H1 (cell line): ENCODE measurements at regions not wholly inside any gene's neighbourhood (a gene's known extent, or its start where the extent isn't known, plus 50 kb on each side); places are given as distances from the start of the nearest gene placed in this dataset.

ENCODE experiments used
- CTCF ChIA-PET: fragments of 300-600 bp; sonication (Branson Sonifier 250); formaldehyde crosslinking; loops from one replicate; lab custom pipeline; 2021; ENCODE audit not compliant: partially characterized antibody; lab: Charles Lee
- POLR2A ChIA-PET: fragments of 300-600 bp; sonication (Branson Sonifier 250); formaldehyde crosslinking; loops from one replicate; lab custom pipeline; 2021; ENCODE audit warnings: inconsistent platforms; ENCODE audit not compliant: partially characterized antibody; lab: Charles Lee
- DNase-seq, 2 experiments: peaks; one replicate each; pipeline versions ENCODE4 v3.0.0 to v3.0.0-alpha.2; 2010 to 2022; ENCODE audit warnings: low spot score in 2 of 2, low read depth in 1 of 2, mixed read lengths in 1 of 2
- FAIRE-seq: peaks from 2 replicates; lab custom pipeline; 2011; peaks lifted over from hg19 to GRCh38; lab: Jason Lieb, UNC
- H2AFZ ChIP-seq: 2 replicates; pipeline ENCODE4 v1.8.1; 2012; ENCODE audit warnings: low read length, inconsistent platforms
- H2AK5ac ChIP-seq: 2 replicates; pipeline ENCODE4 v1.6.1; 2013; ENCODE audit warnings: low read depth, low read length
- H2BK120ac ChIP-seq: replicated peaks from 2 replicates; pipeline ENCODE3; 2013; ENCODE audit warnings: low read depth, low read length, inconsistent platforms
- H2BK12ac ChIP-seq: 2 replicates; pipeline ENCODE4 v1.6.1; 2013; ENCODE audit warnings: low read depth, low read length
- H2BK15ac ChIP-seq: 2 replicates; pipeline ENCODE4 v1.6.1; 2013; ENCODE audit warnings: low read length
- H2BK20ac ChIP-seq: 2 replicates; pipeline ENCODE4 v1.6.1; 2013; ENCODE audit warnings: low read length
- H2BK5ac ChIP-seq: 2 replicates; pipeline ENCODE4 v1.6.1; 2013; ENCODE audit warnings: low read depth, low read length
- H3K14ac ChIP-seq: 2 replicates; pipeline ENCODE4 v1.6.1; 2013; ENCODE audit warnings: inconsistent platforms; ENCODE audit not compliant: insufficient read length
- H3K18ac ChIP-seq: 2 replicates; pipeline ENCODE4 v1.6.1; 2013; ENCODE audit warnings: low read length; ENCODE audit errors: extremely low read depth
- H3K23ac ChIP-seq: 2 replicates; pipeline ENCODE4 v1.6.1; 2013; ENCODE audit warnings: inconsistent platforms; ENCODE audit not compliant: insufficient read length
- H3K23me2 ChIP-seq: 2 replicates; pipeline ENCODE4 v1.6.1; 2013; ENCODE audit warnings: low read depth, low read length
- H3K27ac ChIP-seq: 2 replicates; pipeline ENCODE4 v1.6.1; 2011; ENCODE audit warnings: low read depth, low read length, inconsistent platforms
- H3K27me3 ChIP-seq, 4 experiments: replicated peaks in 1 of 4; 1 replicate in 1 of 4; 2 replicates in 3 of 4; pipeline versions ENCODE4 v1.6.1 to v1.8.1; 2011 to 2013; ENCODE audit warnings: low read length in 3 of 4, mild to moderate bottlenecking in 3 of 4, inconsistent platforms in 2 of 4, mixed read lengths in 2 of 4, moderate library complexity in 1 of 4; ENCODE audit not compliant: control insufficient read depth in 3 of 4, insufficient read depth in 3 of 4; ENCODE audit errors: extremely low read depth in 1 of 4
- H3K36me3 ChIP-seq, 4 experiments: 2 replicates each; pipeline versions ENCODE4 v1.6.1 to v1.8.1; 2011 to 2013; ENCODE audit warnings: mild to moderate bottlenecking in 4 of 4, low read length in 3 of 4, moderate library complexity in 2 of 4, control low read depth in 1 of 4, inconsistent platforms in 1 of 4; ENCODE audit not compliant: insufficient read depth in 4 of 4, control insufficient read depth in 2 of 4
- H3K4ac ChIP-seq: replicated peaks from 2 replicates; pipeline ENCODE3; 2013; ENCODE audit warnings: low read length, low read depth, mixed read lengths, inconsistent platforms; ENCODE audit not compliant: insufficient read length
- H3K4me1 ChIP-seq, 4 experiments: replicated peaks in 1 of 4; 1 replicate in 1 of 4; 2 replicates in 3 of 4; pipeline versions ENCODE4 v1.6.1 to v1.8.1; 2011 to 2013; ENCODE audit warnings: low read length in 3 of 4, inconsistent platforms in 2 of 4, mixed read lengths in 1 of 4; ENCODE audit not compliant: insufficient read depth in 4 of 4, control insufficient read depth in 3 of 4
- H3K4me2 ChIP-seq, 2 experiments: 2 replicates each; pipeline versions ENCODE4 v1.6.1 to v1.8.1; 2011 to 2013; ENCODE audit warnings: low read depth in 2 of 2, low read length in 2 of 2, control low read depth in 1 of 2, inconsistent platforms in 1 of 2, mild to moderate bottlenecking in 1 of 2; ENCODE audit not compliant: insufficient read depth in 1 of 2
- H3K4me3 ChIP-seq, 4 experiments: fragments of 200-600, 300-600 bp in 1 of 4; sonication (generic), shearing (Covaris generic), sonication (Bioruptor Twin) in 1 of 4; 2 replicates each; pipeline versions ENCODE4 v1.5.1 to v1.8.1; 2011 to 2016; ENCODE audit warnings: low read length in 4 of 4, low read depth in 3 of 4, control low read depth in 2 of 4, inconsistent platforms in 2 of 4, mild to moderate bottlenecking in 2 of 4, mixed read lengths in 1 of 4, moderate library complexity in 1 of 4; ENCODE audit not compliant: insufficient read depth in 2 of 4; ENCODE audit errors: extremely low read depth in 1 of 4
- H3K56ac ChIP-seq: replicated peaks from 2 replicates; pipeline ENCODE3; 2013; ENCODE audit warnings: low read depth, mild to moderate bottlenecking, mixed read lengths, low read length, inconsistent platforms; ENCODE audit not compliant: insufficient read length
- H3K79me1 ChIP-seq: 2 replicates; pipeline ENCODE4 v1.6.1; 2013; ENCODE audit warnings: low read depth, low read length, control low read depth
- H3K79me2 ChIP-seq, 2 experiments: 2 replicates each; pipeline versions ENCODE4 v1.6.1 to v1.8.1; 2012 to 2013; ENCODE audit warnings: low read length in 2 of 2, mild to moderate bottlenecking in 2 of 2, inconsistent platforms in 1 of 2; ENCODE audit not compliant: insufficient read depth in 2 of 2, control insufficient read depth in 1 of 2
- H3K9ac ChIP-seq, 4 experiments: replicated peaks in 1 of 4; 1 replicate in 1 of 4; 2 replicates in 3 of 4; pipeline versions ENCODE4 v1.6.1 to v1.8.1; 2011 to 2013; ENCODE audit warnings: low read depth in 3 of 4, low read length in 3 of 4, control low read depth in 2 of 4, mild to moderate bottlenecking in 2 of 4, moderate library complexity in 2 of 4, inconsistent platforms in 1 of 4; ENCODE audit errors: extremely low read depth in 1 of 4
- H3K9me3 ChIP-seq, 2 experiments: 2 replicates each; pipeline versions ENCODE4 v1.6.1 to v1.8.1; 2012 to 2013; ENCODE audit warnings: mild to moderate bottlenecking in 2 of 2, moderate library complexity in 2 of 2, control low read depth in 1 of 2, inconsistent platforms in 1 of 2, low read depth in 1 of 2, low read length in 1 of 2, mixed read lengths in 1 of 2; ENCODE audit not compliant: insufficient read depth in 2 of 2
- H4K20me1 ChIP-seq, 2 experiments: replicated peaks in 1 of 2; 2 replicates each; pipeline versions ENCODE3 to v1.8.1; 2011 to 2013; ENCODE audit warnings: inconsistent platforms in 2 of 2, low read length in 2 of 2, mild to moderate bottlenecking in 1 of 2; ENCODE audit not compliant: insufficient read depth in 2 of 2, control insufficient read depth in 1 of 2
- H4K5ac ChIP-seq: 2 replicates; pipeline ENCODE4 v1.6.1; 2013; ENCODE audit warnings: low read length, low read depth, mixed read lengths, inconsistent platforms; ENCODE audit not compliant: insufficient read length
- H4K8ac ChIP-seq: 2 replicates; pipeline ENCODE4 v1.8.0; 2013; ENCODE audit warnings: mild to moderate bottlenecking, moderate library complexity, low read length, inconsistent platforms; ENCODE audit not compliant: insufficient read depth; ENCODE audit errors: extremely low read depth
- H4K91ac ChIP-seq: replicated peaks from 2 replicates; pipeline ENCODE3; 2013; ENCODE audit warnings: low read length, mixed read lengths, inconsistent platforms; ENCODE audit not compliant: insufficient read length
- BCL11A ChIP-seq, 2 experiments: IDR thresholded peaks; one replicate each; pipeline ENCODE4 v1.6.1; 2011; ENCODE audit warnings: low read depth in 2 of 2, low read length in 2 of 2, mild to moderate bottlenecking in 2 of 2
- CBX5 ChIP-seq: fragments of 300-800, 300-1000 bp; sonication (generic); IDR thresholded peaks from 2 replicates; pipeline ENCODE4 v1.7.1; 2016; ENCODE audit warnings: antibody characterized with exemption, low read length, low read depth
- CHD1 ChIP-seq: IDR thresholded peaks from 2 replicates; pipeline ENCODE4 v1.6.1; 2012; ENCODE audit warnings: low read depth, low read length, improper control_type of control experiment
- CHD2 ChIP-seq: IDR thresholded peaks from 2 replicates; pipeline ENCODE4 v1.6.1; 2012; ENCODE audit warnings: low read length, improper control_type of control experiment
- CTBP2 ChIP-seq: IDR thresholded peaks from 2 replicates; pipeline ENCODE4 v1.7.0; 2011; ENCODE audit warnings: borderline replicate concordance, mild to moderate bottlenecking, moderate library complexity, mixed read lengths, low read length; ENCODE audit not compliant: insufficient read depth, insufficient read length
- EZH2 ChIP-seq: fragments of 200-600 bp; sonication (generic); IDR thresholded peaks from 2 replicates; pipeline ENCODE4 v1.7.1; 2012; ENCODE audit warnings: low read depth, mild to moderate bottlenecking, moderate library complexity, low read length, inconsistent platforms; ENCODE audit not compliant: severe bottlenecking
- FOSL1 ChIP-seq: IDR thresholded peaks from 2 replicates; pipeline ENCODE4 v1.6.1; 2011; ENCODE audit warnings: mild to moderate bottlenecking, low read depth, low read length, moderate library complexity; ENCODE audit not compliant: insufficient read depth
- GTF2F1 ChIP-seq: IDR thresholded peaks from 2 replicates; pipeline ENCODE4 v1.6.1; 2012; ENCODE audit warnings: low read depth, low read length, improper control_type of control experiment, borderline replicate concordance
- JUN ChIP-seq: IDR thresholded peaks from 2 replicates; pipeline ENCODE4 v1.6.1; 2011; ENCODE audit warnings: low read depth, mild to moderate bottlenecking, improper control_type of control experiment, low read length
- KDM4A ChIP-seq: IDR thresholded peaks from one replicate; pipeline ENCODE4 v1.7.1; 2012; ENCODE audit warnings: low read depth, mild to moderate bottlenecking, moderate library complexity, low read length, inconsistent platforms; ENCODE audit not compliant: severe bottlenecking
- PHF8 ChIP-seq: fragments of 200-600 bp; sonication (generic); conservative IDR thresholded peaks from 2 replicates; pipeline ENCODE4 v1.7.1; 2012; ENCODE audit warnings: low read depth, mild to moderate bottlenecking, inconsistent platforms, low read length, moderate library complexity
- RFX5 ChIP-seq: IDR thresholded peaks from 2 replicates; pipeline ENCODE4 v1.6.1; 2011; ENCODE audit warnings: low read depth, low read length, improper control_type of control experiment, borderline replicate concordance
- SP2 ChIP-seq: IDR thresholded peaks from 2 replicates; pipeline ENCODE4 v1.6.1; 2012; ENCODE audit warnings: mild to moderate bottlenecking, low read length, inconsistent platforms
- TAF1 ChIP-seq: IDR thresholded peaks from 2 replicates; pipeline ENCODE4 v1.6.1; 2011; ENCODE audit warnings: mild to moderate bottlenecking, low read depth, low read length
- WGBS, 2 experiments: shearing (Covaris generic) in 1 of 2; methylation state at CpG; one replicate each; pipeline versions ENCODE4 v1.1.6 to v1.1.7; 2013 to 2015; ENCODE audit warnings: low lambda C conversion rate in 2 of 2, mixed read lengths in 2 of 2, inconsistent platforms in 1 of 2, low coverage in 1 of 2, missing lambda C conversion rate in 1 of 2; ENCODE audit not compliant: insufficient replicate concordance in 2 of 2, insufficient coverage in 1 of 2, insufficient read length in 1 of 2; ENCODE audit errors: extremely low coverage in 1 of 2, missing lambda C conversion rate in 1 of 2; 5-methylcytosine and 5-hydroxymethylcytosine counted together

DNA sequence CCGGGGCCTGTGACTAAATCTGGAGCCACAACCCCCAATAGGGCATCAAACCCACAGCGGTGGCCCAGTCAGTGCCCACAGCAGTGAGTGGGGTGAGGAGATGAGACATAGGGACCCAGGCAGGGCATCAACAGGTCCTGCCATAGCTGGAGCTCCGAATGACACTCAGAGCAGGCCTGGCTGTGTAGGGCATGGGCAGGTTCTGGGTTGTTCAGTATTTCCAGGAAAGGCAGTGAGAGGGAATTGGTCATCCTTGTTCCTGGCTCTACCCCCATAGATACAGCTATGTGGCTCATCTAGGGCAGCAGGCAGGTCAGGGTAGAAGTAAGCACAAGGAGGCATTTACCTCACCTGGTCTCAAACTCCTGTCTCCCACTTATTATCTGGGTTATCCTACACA lies 126.6 kb downstream of the BUD13 start:
- no peak overlapping the region for H3K27ac ChIP-seq

More for the DNA sequence above, 126.6 kb downstream of the BUD13 start:
- Histone ChIP-seq H2BK20ac (no peak overlapping the region), H3K23ac (no peak overlapping the region), H4K91ac (no peak overlapping the region), H3K4me1 (peaks cover 0 to 8% (median 3%) of the 10 kb centered on the region in 4 experiments; a peak in 5 of 7 replicates), H3K27me3 (0 out of 7 replicates have a peak, but pooled peaks cover 0 to 3% (median 0%) of the 10 kb centered on the region in 4 experiments), H3K9ac (no peak overlapping the region), H2AFZ (no peak overlapping the region), H2BK5ac (no peak overlapping the region), H2BK120ac (no peak overlapping the region), H4K20me1 (no peaks in the 10 kb centered on the region), H3K79me1 (no peaks in the 10 kb centered on the region), H3K9me3 (no peaks in the 10 kb centered on the region), H2AK5ac (no peak overlapping the region), H4K8ac (no peak overlapping the region), H4K5ac (no peak overlapping the region), H3K14ac (no peak overlapping the region), H3K36me3 (no peaks in the 10 kb centered on the region), H2BK12ac (no peak overlapping the region), H3K23me2 (no peaks in the 10 kb centered on the region; the same call in 1 of the 2 replicates), H3K4me2 (no peak overlapping the region), H3K4ac (no peak overlapping the region), H3K79me2 (no peaks in the 10 kb centered on the region), H2BK15ac (no peak overlapping the region), H3K4me3 (no peak overlapping the region), H3K18ac (no peak overlapping the region), H3K56ac (no peak overlapping the region)
- POLR2A ChIA-PET, result interaction anchor here (1.0 kb wide), 1 partner anchor 41 kb away, joined by 3 read pairs; no protein-coding TSS in a partner anchor
- TF ChIP-seq GTF2F1, result no peak
- TF ChIP-seq CBX5, result no peak
- TF ChIP-seq FOSL1, result no peak
- no peak for TF ChIP-seq CTBP2
- TF ChIP-seq BCL11A (IDR thresholded peaks at IDR 0.05; ENCODE audit: low read depth in 2 of 2, low read length in 2 of 2), result no peak
- TF ChIP-seq PHF8, result no peak
- no peak for TF ChIP-seq EZH2
- no peak for TF ChIP-seq CHD2
- no peak for TF ChIP-seq CHD1
- no peak for TF ChIP-seq JUN
- TF ChIP-seq TAF1, result no peak
- no peak for TF ChIP-seq SP2
- TF ChIP-seq KDM4A, result no peak
- TF ChIP-seq RFX5, result no peak
- 90% methylated on average over 3 of the region's 3 CpGs; no CpG with 5 or more reads in 1 of the 2 experiments for whole genome bisulfite sequencing, 2 experiments
- CTCF ChIA-PET, result interaction anchor here (0.7 to 3.5 kb wide), 20 partner anchors 9 to 365 kb away, joined by 3 to 57 read pairs (median 4); no protein-coding TSS in a partner anchor
- DNase-seq (no peak), FAIRE-seq (no peak)
